DLD1 (cell line): ENCODE measurements at regions not wholly inside any gene's neighbourhood (a gene's known extent, or its start where the extent isn't known, plus 50 kb on each side); places are given as distances from the start of the nearest gene placed in this dataset.

Experiments
- in situ Hi-C: cut with HindIII; loops from 2 replicates; pipeline ENCODE4 v1.10.0; 2017; ENCODE audit warnings: low sequenced_read_pairs

DNA sequence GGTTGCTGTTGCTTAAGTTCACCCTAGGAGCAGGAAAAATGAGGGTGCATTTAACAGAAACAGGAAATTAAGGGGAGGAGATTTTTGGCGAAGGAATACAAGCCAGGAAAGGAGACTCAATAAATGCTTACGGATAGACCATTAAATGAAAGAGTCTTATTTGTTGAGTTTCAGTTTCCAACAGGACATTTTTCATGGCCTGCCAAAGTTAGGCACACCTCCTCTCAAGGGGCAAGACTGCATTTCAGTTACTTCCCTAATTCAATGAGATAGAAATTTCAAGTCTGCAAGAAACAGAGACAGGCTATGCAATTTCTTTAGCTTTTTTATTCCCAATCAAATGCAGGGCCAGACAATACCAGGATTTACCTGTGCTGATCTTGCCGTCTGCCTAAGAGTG lies 394.7 kb upstream of the KLHL29 start:
- in situ Hi-C loops: no loop called here

GRCh38 chr2:22991844-22992243 lies 393.1 kb upstream of the KLHL29 start:
- in situ Hi-C loops: no loop called here

- in situ Hi-C loops: no loop called here
Measured at GRCh38 chr2:22992441-22992840, 392.5 kb upstream of the KLHL29 start.

DNA sequence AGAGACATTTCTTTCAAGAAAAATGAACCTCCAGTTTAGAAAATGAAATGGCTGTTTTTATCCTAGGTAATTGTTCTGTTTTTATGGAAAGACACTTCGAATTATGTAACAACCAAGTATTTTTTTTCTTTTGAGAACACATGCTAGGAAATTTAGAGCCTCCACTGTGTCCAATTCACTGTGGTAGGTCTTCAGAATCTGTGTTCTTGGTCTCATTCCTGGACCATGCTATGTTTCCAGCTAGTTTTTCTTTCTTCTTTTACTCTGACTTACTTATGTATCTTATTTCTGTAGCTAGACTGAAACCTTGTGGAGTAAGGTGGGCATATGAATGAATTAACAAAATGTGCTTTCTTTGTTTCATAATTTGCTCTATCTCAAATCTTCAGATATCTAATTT lies 391.7 kb upstream of the KLHL29 start:
- in situ Hi-C loops: no loop called here

DNA sequence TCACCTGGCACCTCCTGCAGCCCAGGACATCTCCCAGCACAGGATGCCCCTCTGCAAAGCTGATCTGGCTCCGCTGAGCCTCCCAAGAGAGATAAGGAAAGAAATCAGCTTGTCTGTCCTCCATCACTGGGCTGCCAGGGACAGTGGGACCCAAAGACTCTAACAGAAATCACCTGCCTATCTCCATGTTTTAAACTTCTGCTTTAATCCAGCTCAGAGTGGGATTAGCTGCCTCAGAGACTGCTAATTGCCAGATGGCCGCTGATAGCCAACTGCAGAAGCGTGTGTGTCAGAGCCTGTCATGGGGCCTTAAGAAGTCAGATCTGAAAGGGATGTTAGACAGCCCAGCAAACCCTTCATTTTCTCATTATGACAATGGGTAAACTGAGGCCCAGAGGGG lies 389.4 kb upstream of the KLHL29 start:
- in situ Hi-C loops: no loop called here

GRCh38 chr2:22996911-22997310 lies 388.1 kb upstream of the KLHL29 start:
- in situ Hi-C loops: no loop called here

GRCh38 chr2:22998359-22998758 lies 386.6 kb upstream of the KLHL29 start:
- in situ Hi-C loops: no loop called here

- in situ Hi-C loops: no loop called here
Measured at GRCh38 chr2:22999951-23000350, 385.0 kb upstream of the KLHL29 start.

GRCh38 chr2:23002234-23002633 lies 382.7 kb upstream of the KLHL29 start:
- in situ Hi-C loops: no loop called here

- in situ Hi-C loops: no loop called here
Measured at GRCh38 chr2:23005469-23005868, 379.5 kb upstream of the KLHL29 start.

DNA sequence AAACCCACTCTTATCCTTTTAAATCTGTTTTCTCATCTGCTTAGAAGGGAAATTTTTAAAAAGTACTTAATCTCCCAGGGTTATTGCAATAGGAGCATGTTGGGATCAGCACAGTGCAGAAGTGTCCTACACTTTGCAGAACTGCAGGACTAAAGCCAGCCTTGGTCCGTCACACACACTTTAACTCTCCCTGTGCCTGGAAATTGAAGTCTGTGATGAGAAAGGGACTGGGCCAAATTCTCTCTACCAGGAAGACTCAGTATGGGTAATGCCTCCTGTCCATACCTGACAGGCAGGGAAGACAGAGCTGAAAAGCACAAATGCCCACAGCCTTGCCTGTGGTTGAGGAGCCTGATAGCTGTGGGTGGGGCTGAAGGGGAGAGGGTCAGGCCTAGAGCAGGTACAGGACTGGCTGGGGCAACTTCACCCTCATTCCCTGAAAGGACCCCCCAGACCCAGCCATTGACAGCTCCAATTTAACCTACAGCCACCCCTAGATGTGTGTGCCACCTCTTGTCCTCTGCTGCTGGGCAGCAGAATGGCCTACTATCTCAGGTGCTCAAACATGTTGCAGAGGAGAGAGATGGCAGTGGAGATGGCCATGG lies 377.2 kb upstream of the KLHL29 start:
- in situ Hi-C loops: no loop called here

GRCh38 chr2:23008440-23008839 lies 376.5 kb upstream of the KLHL29 start:
- in situ Hi-C loops: no loop called here

- in situ Hi-C loops: no loop called here
Measured at GRCh38 chr2:23008951-23009350, 376.0 kb upstream of the KLHL29 start.

DNA sequence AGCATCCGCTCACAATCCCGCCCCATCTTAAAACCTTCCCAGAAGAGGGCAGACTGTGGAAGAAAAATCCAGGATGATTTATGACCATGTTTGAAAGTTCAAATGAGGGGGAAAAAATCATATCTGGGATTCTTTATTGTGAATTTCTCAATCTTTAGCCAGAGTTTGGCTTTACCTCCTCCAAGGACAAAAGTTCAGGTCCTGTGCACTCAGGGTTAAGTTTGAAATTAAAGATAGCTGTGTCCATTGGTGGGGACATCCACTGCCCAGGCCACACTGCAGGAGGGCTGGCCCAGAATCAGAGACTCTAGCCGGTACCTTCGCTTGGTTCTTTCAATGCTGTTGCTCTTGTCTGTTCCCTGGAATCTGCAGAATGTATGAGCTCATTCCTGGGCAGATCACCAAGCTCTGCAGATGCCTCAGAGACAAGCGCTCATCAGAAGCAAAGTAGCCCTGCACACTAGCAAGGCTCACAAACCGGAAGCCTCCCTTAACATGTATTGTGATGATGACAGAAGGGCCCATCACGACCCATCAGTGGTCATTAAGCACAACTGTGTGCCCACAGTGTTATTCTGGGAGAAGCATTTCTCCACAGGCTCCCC lies 375.3 kb upstream of the KLHL29 start:
- in situ Hi-C loops: no loop called here

DNA sequence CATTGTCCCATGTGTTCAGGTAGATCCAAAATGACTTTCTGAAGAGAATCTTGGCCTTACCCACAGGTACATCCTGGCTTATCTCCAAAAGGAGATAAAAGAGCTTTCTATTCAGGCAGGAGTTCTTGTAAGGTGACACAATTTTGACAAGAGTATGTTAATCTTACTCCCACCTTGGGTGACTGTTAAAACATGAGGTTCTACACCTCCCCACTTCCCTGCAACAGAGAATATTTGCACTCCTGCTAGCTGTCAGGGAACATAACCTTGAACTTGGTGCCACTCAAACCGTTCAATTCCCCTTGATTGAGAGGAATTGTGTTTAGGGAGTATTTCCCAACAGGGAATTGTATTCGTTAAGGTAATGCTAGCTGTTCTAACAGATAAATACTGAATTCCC lies 372.5 kb upstream of the KLHL29 start:
- in situ Hi-C loops: no loop called here

DNA sequence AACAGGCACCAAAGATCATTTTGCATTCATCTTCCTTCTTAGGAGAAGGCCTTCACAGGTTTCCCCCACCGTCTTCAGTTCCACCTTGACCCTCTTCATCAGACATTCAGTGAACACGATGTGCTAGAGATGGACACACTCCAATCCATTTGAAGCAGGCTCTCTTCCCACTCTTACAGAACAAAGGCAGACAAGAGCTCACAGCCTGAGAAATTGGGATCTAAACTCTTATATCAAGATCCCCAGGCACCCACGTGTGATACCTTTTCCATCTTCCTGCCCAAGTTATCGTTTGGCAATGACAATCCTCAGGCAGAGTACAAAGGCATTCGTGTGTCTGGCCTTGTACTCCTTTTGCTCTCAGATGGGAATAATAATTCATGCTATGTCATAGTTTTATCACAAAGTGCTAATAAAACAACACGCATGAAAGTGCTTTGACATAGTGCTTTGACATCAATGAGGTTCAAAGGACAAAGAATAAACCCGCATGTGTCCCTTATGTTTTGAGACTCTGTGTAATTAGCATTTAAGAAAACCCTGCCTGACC lies 369.3 kb upstream of the KLHL29 start:
- in situ Hi-C loops: no loop called here

DNA sequence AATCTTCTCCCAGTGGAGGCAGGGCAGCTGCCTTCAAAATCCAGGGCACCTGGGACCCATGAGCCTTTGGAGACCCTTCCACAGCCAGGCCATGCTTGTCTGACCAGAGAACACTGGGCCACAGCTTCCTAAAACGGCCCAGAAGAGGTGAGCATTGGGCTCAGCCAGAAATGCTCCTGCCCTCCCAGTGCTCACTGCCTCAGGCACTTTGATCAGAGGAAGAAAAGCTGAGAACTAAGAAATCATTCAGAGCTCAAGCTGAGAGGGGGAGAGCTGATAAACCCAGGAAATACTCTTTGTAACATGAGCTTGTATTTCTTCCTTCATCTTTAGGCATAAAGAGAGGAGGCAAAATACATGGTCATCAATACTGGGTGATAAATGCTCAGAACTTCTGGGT lies 365.5 kb upstream of the KLHL29 start:
- in situ Hi-C loops: no loop called here

DNA sequence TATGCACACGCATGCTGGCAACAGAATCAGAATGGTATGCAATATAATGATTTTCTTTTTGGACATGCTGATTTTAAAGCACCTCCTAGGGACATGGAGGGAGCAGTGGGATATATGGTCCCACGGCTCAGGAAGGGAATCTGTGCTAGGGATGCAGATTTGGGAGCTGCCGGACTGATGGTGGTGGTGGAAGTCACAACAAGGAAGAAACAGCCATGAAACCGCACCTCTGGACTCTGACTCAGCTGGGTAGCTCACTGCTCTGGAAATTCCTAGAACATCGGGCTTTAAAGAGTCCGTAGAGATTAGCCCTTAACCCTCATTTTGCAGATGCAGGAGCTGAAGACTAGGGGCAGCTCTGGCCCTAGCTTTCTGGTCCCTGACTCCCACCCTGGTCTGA lies 364.3 kb upstream of the KLHL29 start:
- in situ Hi-C loops: no loop called here

DNA sequence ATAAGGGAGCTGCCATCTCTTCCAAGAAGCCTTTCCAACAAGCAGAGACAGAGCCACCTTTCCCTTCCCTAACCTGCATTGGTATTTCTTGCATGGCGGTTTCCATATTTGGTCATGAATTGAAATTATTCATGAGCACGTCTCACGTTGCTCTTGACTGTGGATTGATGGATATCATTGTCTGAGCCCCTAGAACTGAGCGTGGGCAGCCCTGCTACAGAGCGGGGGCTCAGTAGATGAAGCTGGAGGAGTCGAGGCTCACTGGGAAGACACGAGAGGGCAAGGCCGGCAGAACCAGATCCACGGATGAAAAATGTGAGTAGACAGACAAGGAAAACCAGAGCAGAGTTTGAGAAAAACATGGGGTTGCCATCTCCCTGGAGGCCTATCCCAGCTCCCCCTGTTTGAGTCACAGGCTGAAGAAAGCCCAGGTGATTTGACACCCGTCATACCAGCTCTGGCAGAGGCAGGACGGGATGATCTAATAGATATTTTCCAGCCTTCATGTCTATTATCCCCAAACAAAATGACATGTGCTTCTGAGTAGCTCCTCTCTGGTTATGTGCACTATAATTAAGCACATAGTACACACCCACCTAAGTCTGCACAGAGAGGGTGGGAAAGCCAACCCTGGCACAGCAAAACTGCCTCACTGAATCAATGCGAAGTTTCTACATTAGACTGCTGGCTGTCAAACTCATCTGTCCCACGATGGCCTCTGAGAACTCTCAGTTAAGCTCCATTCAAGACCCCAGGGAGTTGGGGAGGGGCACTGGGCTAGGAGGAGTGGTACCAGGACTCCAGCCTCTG lies 363.5 kb upstream of the KLHL29 start:
- in situ Hi-C loops: no loop called here

DNA sequence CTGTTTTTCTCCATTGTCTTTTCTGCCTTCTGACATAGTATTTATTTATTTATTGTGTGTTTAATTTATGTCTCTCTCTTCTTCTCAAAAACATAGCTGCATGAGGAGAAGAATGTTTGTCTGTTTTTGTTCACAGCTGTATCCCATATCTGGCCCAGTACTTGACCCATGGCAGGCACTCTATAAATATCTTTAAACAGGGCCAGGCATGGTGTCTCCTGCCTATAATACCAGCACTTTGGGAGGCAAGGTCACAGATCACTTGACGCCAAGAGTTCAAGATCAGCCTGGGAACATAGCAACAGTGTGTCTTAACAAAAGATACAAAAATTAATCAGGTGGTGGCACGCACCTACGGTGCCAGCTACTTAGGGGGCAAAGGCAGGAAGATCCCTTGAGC lies 361.3 kb upstream of the KLHL29 start:
- in situ Hi-C loops: no loop called here

- in situ Hi-C loops: no loop called here
Measured at GRCh38 chr2:23026671-23027070, 358.3 kb upstream of the KLHL29 start.

GRCh38 chr2:23027396-23027795 lies 357.6 kb upstream of the KLHL29 start:
- in situ Hi-C loops: no loop called here
